ENCODE measurements at regions not wholly inside any gene's neighbourhood (a gene's known extent, or its start where the extent isn't known, plus 50 kb on each side); places are given as distances from the start of the nearest gene placed in this dataset.

GRCh38 chr5:91840412-91840811 lies 457.3 kb upstream of the ARRDC3 start:
- no peak for TF ChIP-seq CTCF (IDR thresholded peaks at IDR 0.05 in 8 of 11, conservative IDR thresholded peaks at IDR 0.05 in 3 of 11)
- no peak for TF ChIP-seq POLR2A (IDR thresholded peaks at IDR 0.05)

Measured in spleen (tissue), 7 donors.